ENCODE measurements at regions not wholly inside any gene's neighbourhood (a gene's known extent, or its start where the extent isn't known, plus 50 kb on each side); places are given as distances from the start of the nearest gene placed in this dataset.

- no peaks in the 10 kb centered on the region for H3K79me1 ChIP-seq (ENCODE audit: low read depth, low read length)
- H3K27me3 ChIP-seq (ENCODE audit: control insufficient read depth in 3 of 3, insufficient read depth in 3 of 3, low read depth in 1 of 3, low read length in 3 of 3) = peaks cover 0 to 8% (median 0%) of the 10 kb centered on the region in 3 experiments
- no peak overlapping the region for H2AK5ac ChIP-seq (ENCODE audit: low read depth, low read length)
- H3K4ac ChIP-seq (ENCODE audit: low read length) = no peak overlapping the region
- no peak overlapping the region for H2BK12ac ChIP-seq (ENCODE audit: low read length)
- no peak overlapping the region for H3K27ac ChIP-seq (replicated peaks; ENCODE audit: low read length)
- no peak overlapping the region for H3K4me2 ChIP-seq (ENCODE audit: insufficient read depth, low read length, poor library complexity, severe bottlenecking)
- H3K9me3 ChIP-seq (replicated peaks in 1 of 2; ENCODE audit: control insufficient read depth in 2 of 2, insufficient read depth in 1 of 2, low read depth in 1 of 2, low read length in 2 of 2) = peaks cover 4 to 6% of the 10 kb centered on the region in 2 donors
- no peak overlapping the region for H3K23ac ChIP-seq (ENCODE audit: low read depth, low read length, poor library complexity)
- H2BK15ac ChIP-seq (ENCODE audit: low read length) = no peak overlapping the region
- H2BK120ac ChIP-seq (ENCODE audit: low read depth, low read length) = no peak overlapping the region
- H4K8ac ChIP-seq (ENCODE audit: low read depth, low read length) = no peak overlapping the region
- no peak overlapping the region for H3K14ac ChIP-seq (ENCODE audit: low read length)
- no CpG with 5 or more reads among the region's 4 CpGs for WGBS, 2 donors (ENCODE audit: extremely low coverage in 2 of 2, insufficient read length in 2 of 2, insufficient replicate concordance in 1 of 2)
- DNase-seq (ENCODE audit: low spot score) = no peak
- no peak overlapping the region for H3K4me3 ChIP-seq (ENCODE audit: low read length in 2 of 2)
- peaks cover 0 to 2% of the 10 kb centered on the region in 2 donors for H3K4me1 ChIP-seq (ENCODE audit: control insufficient read depth in 2 of 2, insufficient read depth in 1 of 2, low read depth in 1 of 2, low read length in 2 of 2)
- no peak overlapping the region for H3K9ac ChIP-seq (ENCODE audit: low read depth, low read length, poor library complexity)
- no peak overlapping the region for H3K18ac ChIP-seq (ENCODE audit: low read length)
- H2BK5ac ChIP-seq (ENCODE audit: low read length) = no peak overlapping the region
- H2AFZ ChIP-seq (ENCODE audit: low read length) = no peak overlapping the region
- no peak overlapping the region for H4K91ac ChIP-seq (ENCODE audit: low read depth, low read length, poor library complexity)
- no peaks in the 10 kb centered on the region for H3K36me3 ChIP-seq (replicated peaks in 1 of 2; ENCODE audit: control insufficient read depth in 2 of 2, insufficient read depth in 2 of 2, low read length in 2 of 2)
These were observed 102.2 kb downstream of the TMX1 start for GRCh38 chr14:51342226-51342625.

- no peak overlapping the region for H3K18ac ChIP-seq (ENCODE audit: low read length)
- DNase-seq (ENCODE audit: low spot score) = no peak
- WGBS, 2 donors (ENCODE audit: extremely low coverage in 2 of 2, insufficient read length in 2 of 2, insufficient replicate concordance in 1 of 2) = no CpG with 5 or more reads among the region's 20 CpGs
- H2BK5ac ChIP-seq (ENCODE audit: low read length) = no peak overlapping the region
- no peak overlapping the region for H2BK12ac ChIP-seq (ENCODE audit: low read length)
- H4K91ac ChIP-seq (ENCODE audit: low read depth, low read length, poor library complexity) = no peak overlapping the region
- no peaks in the 10 kb centered on the region for H3K79me1 ChIP-seq (ENCODE audit: low read depth, low read length)
- H2BK15ac ChIP-seq (ENCODE audit: low read length) = no peak overlapping the region
- H2AK5ac ChIP-seq (ENCODE audit: low read depth, low read length) = no peak overlapping the region
- H4K8ac ChIP-seq (ENCODE audit: low read depth, low read length) = no peak overlapping the region
- no peak overlapping the region for H2AFZ ChIP-seq (ENCODE audit: low read length)
- peaks cover 1 to 2% of the 10 kb centered on the region in 2 donors for H3K9me3 ChIP-seq (replicated peaks in 1 of 2; ENCODE audit: control insufficient read depth in 2 of 2, insufficient read depth in 1 of 2, low read depth in 1 of 2, low read length in 2 of 2)
- no peak overlapping the region for H2BK120ac ChIP-seq (ENCODE audit: low read depth, low read length)
- no peak overlapping the region for H3K14ac ChIP-seq (ENCODE audit: low read length)
- H3K9ac ChIP-seq (ENCODE audit: low read depth, low read length, poor library complexity) = no peak overlapping the region
- peaks cover 0 to 4% (median 0%) of the 10 kb centered on the region in 3 experiments for H3K27me3 ChIP-seq (ENCODE audit: control insufficient read depth in 3 of 3, insufficient read depth in 3 of 3, low read depth in 1 of 3, low read length in 3 of 3)
- H3K23ac ChIP-seq (ENCODE audit: low read depth, low read length, poor library complexity) = no peak overlapping the region
- no peaks in the 10 kb centered on the region for H3K36me3 ChIP-seq (replicated peaks in 1 of 2; ENCODE audit: control insufficient read depth in 2 of 2, insufficient read depth in 2 of 2, low read length in 2 of 2)
- H3K4ac ChIP-seq (ENCODE audit: low read length) = no peak overlapping the region
- no peak overlapping the region for H3K4me3 ChIP-seq (ENCODE audit: low read length in 2 of 2)
- H3K4me1 ChIP-seq (ENCODE audit: control insufficient read depth in 2 of 2, insufficient read depth in 1 of 2, low read depth in 1 of 2, low read length in 2 of 2) = peaks cover 0 to 2% of the 10 kb centered on the region in 2 donors
- no peak overlapping the region for H3K4me2 ChIP-seq (ENCODE audit: insufficient read depth, low read length, poor library complexity, severe bottlenecking)
- no peak overlapping the region for H3K27ac ChIP-seq (replicated peaks; ENCODE audit: low read length)
These were observed 112.0 kb downstream of the TMX1 start for GRCh38 chr14:51351997-51352396.

- no CpG with 5 or more reads among the region's 1 CpG for WGBS, 2 donors (ENCODE audit: extremely low coverage in 2 of 2, insufficient read length in 2 of 2, insufficient replicate concordance in 1 of 2)
- Histone ChIP-seq H3K9me3 (replicated peaks in 1 of 2; ENCODE audit: control insufficient read depth in 2 of 2, insufficient read depth in 1 of 2, low read depth in 1 of 2, low read length in 2 of 2) (no peaks in the 10 kb centered on the region), H3K14ac (ENCODE audit: low read length) (no peak overlapping the region), H3K36me3 (replicated peaks in 1 of 2; ENCODE audit: control insufficient read depth in 2 of 2, insufficient read depth in 2 of 2, low read length in 2 of 2) (no peaks in the 10 kb centered on the region), H2BK15ac (ENCODE audit: low read length) (no peak overlapping the region), H3K4me1 (ENCODE audit: control insufficient read depth in 2 of 2, insufficient read depth in 1 of 2, low read depth in 1 of 2, low read length in 2 of 2) (peaks cover 0 to 4% of the 10 kb centered on the region in 2 donors), H3K9ac (ENCODE audit: low read depth, low read length, poor library complexity) (no peak overlapping the region), H2BK5ac (ENCODE audit: low read length) (no peak overlapping the region), H3K27me3 (ENCODE audit: control insufficient read depth in 3 of 3, insufficient read depth in 3 of 3, low read depth in 1 of 3, low read length in 3 of 3) (peaks cover 0 to 4% (median 0%) of the 10 kb centered on the region in 3 experiments), H3K4ac (ENCODE audit: low read length) (no peak overlapping the region), H3K79me1 (ENCODE audit: low read depth, low read length) (no peaks in the 10 kb centered on the region), H2BK12ac (ENCODE audit: low read length) (no peak overlapping the region), H2BK120ac (ENCODE audit: low read depth, low read length) (no peak overlapping the region), H2AK5ac (ENCODE audit: low read depth, low read length) (no peak overlapping the region), H3K27ac (replicated peaks; ENCODE audit: low read length) (no peak overlapping the region), H3K4me3 (ENCODE audit: low read length in 2 of 2) (no peak overlapping the region), H4K91ac (ENCODE audit: low read depth, low read length, poor library complexity) (no peak overlapping the region), H3K23ac (ENCODE audit: low read depth, low read length, poor library complexity) (no peak overlapping the region), H3K18ac (ENCODE audit: low read length) (no peak overlapping the region), H3K4me2 (ENCODE audit: insufficient read depth, low read length, poor library complexity, severe bottlenecking) (no peak overlapping the region), H2AFZ (ENCODE audit: low read length) (no peak overlapping the region), H4K8ac (ENCODE audit: low read depth, low read length) (no peak overlapping the region)
- no peak for DNase-seq (ENCODE audit: low spot score)
These were observed 113.9 kb downstream of the TMX1 start for GRCh38 chr14:51353901-51354300.

GRCh38 chr14:51354846-51355245 lies 114.8 kb downstream of the TMX1 start:
- WGBS, 2 donors (ENCODE audit: extremely low coverage in 2 of 2, insufficient read length in 2 of 2, insufficient replicate concordance in 1 of 2) = no CpG with 5 or more reads among the region's 1 CpG

More at GRCh38 chr14:51354846-51355245, 114.8 kb downstream of the TMX1 start:
- H4K8ac ChIP-seq (ENCODE audit: low read depth, low read length) = no peak overlapping the region
- no peak overlapping the region for H3K23ac ChIP-seq (ENCODE audit: low read depth, low read length, poor library complexity)
- DNase-seq (ENCODE audit: low spot score) = no peak
- H3K9me3 ChIP-seq (replicated peaks in 1 of 2; ENCODE audit: control insufficient read depth in 2 of 2, insufficient read depth in 1 of 2, low read depth in 1 of 2, low read length in 2 of 2) = no peaks in the 10 kb centered on the region
- H2BK120ac ChIP-seq (ENCODE audit: low read depth, low read length) = no peak overlapping the region
- no peak overlapping the region for H3K27ac ChIP-seq (replicated peaks; ENCODE audit: low read length)
- H3K4me2 ChIP-seq (ENCODE audit: insufficient read depth, low read length, poor library complexity, severe bottlenecking) = no peak overlapping the region
- H3K18ac ChIP-seq (ENCODE audit: low read length) = no peak overlapping the region
- H3K4me1 ChIP-seq (ENCODE audit: control insufficient read depth in 2 of 2, insufficient read depth in 1 of 2, low read depth in 1 of 2, low read length in 2 of 2) = peaks cover 0 to 4% of the 10 kb centered on the region in 2 donors
- no peak overlapping the region for H2BK5ac ChIP-seq (ENCODE audit: low read length)
- no peak overlapping the region for H3K4me3 ChIP-seq (ENCODE audit: low read length in 2 of 2)
- H3K79me1 ChIP-seq (ENCODE audit: low read depth, low read length) = no peaks in the 10 kb centered on the region
- no peak overlapping the region for H2BK12ac ChIP-seq (ENCODE audit: low read length)
- H3K36me3 ChIP-seq (replicated peaks in 1 of 2; ENCODE audit: control insufficient read depth in 2 of 2, insufficient read depth in 2 of 2, low read length in 2 of 2) = no peaks in the 10 kb centered on the region
- no peak overlapping the region for H2BK15ac ChIP-seq (ENCODE audit: low read length)
- peaks cover 0 to 4% (median 0%) of the 10 kb centered on the region in 3 experiments for H3K27me3 ChIP-seq (ENCODE audit: control insufficient read depth in 3 of 3, insufficient read depth in 3 of 3, low read depth in 1 of 3, low read length in 3 of 3)
- H3K9ac ChIP-seq (ENCODE audit: low read depth, low read length, poor library complexity) = no peak overlapping the region
- no peak overlapping the region for H3K14ac ChIP-seq (ENCODE audit: low read length)
- no peak overlapping the region for H3K4ac ChIP-seq (ENCODE audit: low read length)
- no peak overlapping the region for H2AK5ac ChIP-seq (ENCODE audit: low read depth, low read length)
- H2AFZ ChIP-seq (ENCODE audit: low read length) = no peak overlapping the region
- H4K91ac ChIP-seq (ENCODE audit: low read depth, low read length, poor library complexity) = no peak overlapping the region

Measured in neuronal stem cell (in vitro differentiated cells).